Hepatocyte (in vitro differentiated cells): ENCODE measurements at regions not wholly inside any gene's neighbourhood (a gene's known extent, or its start where the extent isn't known, plus 50 kb on each side); places are given as distances from the start of the nearest gene placed in this dataset.

ENCODE experiments used
- DNase-seq: peaks from one replicate; pipeline ENCODE4 v3.0.0-alpha.2; 2016; ENCODE audit warnings: low spot score
- H2AFZ ChIP-seq: fragments of 200-600 bp; sonication (generic); 2 replicates; pipeline ENCODE4 v1.6.0; 2016; ENCODE audit warnings: antibody characterized with exemption, mild to moderate bottlenecking
- H3K27ac ChIP-seq: fragments of 200-600 bp; sonication (generic); 2 replicates; pipeline ENCODE4 v1.5.1; 2016; ENCODE audit warnings: mild to moderate bottlenecking
- H3K27me3 ChIP-seq: fragments of 200-600 bp; sonication (generic); 2 replicates; pipeline ENCODE4 v1.6.1; 2016
- H3K36me3 ChIP-seq: fragments of 200-600 bp; sonication (generic); replicated peaks from 2 replicates; pipeline ENCODE4 v1.5.1; 2016; ENCODE audit warnings: low read depth; ENCODE audit not compliant: insufficient read depth
- H3K4me1 ChIP-seq: fragments of 200-600 bp; sonication (generic); 2 replicates; pipeline ENCODE4 v1.5.1; 2016; ENCODE audit warnings: mild to moderate bottlenecking, moderate library complexity; ENCODE audit not compliant: insufficient read depth
- H3K4me2 ChIP-seq: fragments of 200-600 bp; sonication (generic); 2 replicates; pipeline ENCODE4 v1.6.0; 2016
- H3K4me3 ChIP-seq: fragments of 200-600 bp; sonication (generic); 2 replicates; pipeline ENCODE4 v1.5.1; 2016; ENCODE audit warnings: mild to moderate bottlenecking
- H3K79me2 ChIP-seq: fragments of 200-600 bp; sonication (generic); 2 replicates; pipeline ENCODE4 v1.6.0; 2017; ENCODE audit warnings: mild to moderate bottlenecking
- H3K9me2 ChIP-seq: fragments of 200-600 bp; sonication (generic); replicated peaks from 2 replicates; pipeline ENCODE4 v1.6.0; 2017; ENCODE audit warnings: mild to moderate bottlenecking; ENCODE audit not compliant: insufficient read depth
- H3K9me3 ChIP-seq: fragments of 200-600 bp; sonication (generic); 2 replicates; pipeline ENCODE4 v1.5.1; 2016; ENCODE audit warnings: low read depth, mild to moderate bottlenecking
- H4K20me1 ChIP-seq: fragments of 200-600 bp; sonication (generic); 2 replicates; pipeline ENCODE4 v1.6.0; 2016; ENCODE audit warnings: mild to moderate bottlenecking; ENCODE audit not compliant: insufficient read depth, poor library complexity, severe bottlenecking
- EZH2 ChIP-seq: fragments of 200-600 bp; sonication (generic); IDR thresholded peaks from 2 replicates; pipeline ENCODE4 v1.6.1; 2016; ENCODE audit warnings: antibody characterized with exemption, mild to moderate bottlenecking, borderline replicate concordance
- EZH2phosphoT487 ChIP-seq: fragments of 200-600 bp; sonication (generic); IDR thresholded peaks from one replicate; pipeline ENCODE4 v1.6.1; 2018; ENCODE audit warnings: antibody characterized with exemption, mild to moderate bottlenecking, low read depth, moderate library complexity; ENCODE audit not compliant: unreplicated experiment, severe bottlenecking
- WGBS: methylation state at CpG from one replicate; pipeline ENCODE4 v1.1.6; 2016; ENCODE audit warnings: low lambda C conversion rate; ENCODE audit errors: missing lambda C conversion rate; 5-methylcytosine and 5-hydroxymethylcytosine counted together
- TF ChIP-seq, protein P1 (sequence below): fragments of 200-600 bp; sonication (generic); IDR thresholded peaks from 2 replicates; pipeline ENCODE4 v1.5.1; 2016; ENCODE audit warnings: antibody characterized with exemption, mild to moderate bottlenecking; ENCODE audit not compliant: poor library complexity

DNA sequence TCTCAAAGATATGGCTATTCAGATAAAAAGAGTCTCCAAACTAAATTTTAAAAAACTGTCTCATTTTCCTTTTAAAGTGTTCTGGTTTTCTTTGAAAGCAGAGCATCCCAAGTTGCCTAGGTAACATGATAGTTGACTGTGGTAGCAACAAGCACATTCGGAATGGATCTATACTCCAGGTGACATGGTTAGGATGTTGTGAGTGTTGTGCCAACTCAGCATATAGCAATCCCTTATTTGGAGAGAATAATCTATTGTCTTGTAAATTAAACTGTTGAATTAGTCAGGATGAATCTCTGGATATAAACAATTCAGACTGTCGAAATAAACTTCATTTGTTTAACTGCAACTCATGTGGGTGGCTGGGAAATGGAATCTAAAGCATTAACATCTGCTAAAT, 418.6 kb downstream of the TUSC7 start:
- no peak overlapping the region for H3K4me3 ChIP-seq
- DNase-seq: no peak
- TF ChIP-seq, protein P1, sequence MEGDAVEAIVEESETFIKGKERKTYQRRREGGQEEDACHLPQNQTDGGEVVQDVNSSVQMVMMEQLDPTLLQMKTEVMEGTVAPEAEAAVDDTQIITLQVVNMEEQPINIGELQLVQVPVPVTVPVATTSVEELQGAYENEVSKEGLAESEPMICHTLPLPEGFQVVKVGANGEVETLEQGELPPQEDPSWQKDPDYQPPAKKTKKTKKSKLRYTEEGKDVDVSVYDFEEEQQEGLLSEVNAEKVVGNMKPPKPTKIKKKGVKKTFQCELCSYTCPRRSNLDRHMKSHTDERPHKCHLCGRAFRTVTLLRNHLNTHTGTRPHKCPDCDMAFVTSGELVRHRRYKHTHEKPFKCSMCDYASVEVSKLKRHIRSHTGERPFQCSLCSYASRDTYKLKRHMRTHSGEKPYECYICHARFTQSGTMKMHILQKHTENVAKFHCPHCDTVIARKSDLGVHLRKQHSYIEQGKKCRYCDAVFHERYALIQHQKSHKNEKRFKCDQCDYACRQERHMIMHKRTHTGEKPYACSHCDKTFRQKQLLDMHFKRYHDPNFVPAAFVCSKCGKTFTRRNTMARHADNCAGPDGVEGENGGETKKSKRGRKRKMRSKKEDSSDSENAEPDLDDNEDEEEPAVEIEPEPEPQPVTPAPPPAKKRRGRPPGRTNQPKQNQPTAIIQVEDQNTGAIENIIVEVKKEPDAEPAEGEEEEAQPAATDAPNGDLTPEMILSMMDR: no peak
- no peaks in the 10 kb centered on the region for H4K20me1 ChIP-seq
- no peaks in the 10 kb centered on the region for H3K9me2 ChIP-seq
- H3K79me2 ChIP-seq: no peaks in the 10 kb centered on the region
- no peaks in the 10 kb centered on the region for H3K36me3 ChIP-seq
- no peaks in the 10 kb centered on the region for H3K9me3 ChIP-seq
- 72% methylated on average over 2 of the region's 2 CpGs for WGBS
- H3K27me3 ChIP-seq: no peaks in the 10 kb centered on the region
- H3K27ac ChIP-seq: no peak overlapping the region
- no peak overlapping the region for H2AFZ ChIP-seq
- peaks cover 31% of the 10 kb centered on the region for H3K4me1 ChIP-seq
- no peak overlapping the region for H3K4me2 ChIP-seq

DNA sequence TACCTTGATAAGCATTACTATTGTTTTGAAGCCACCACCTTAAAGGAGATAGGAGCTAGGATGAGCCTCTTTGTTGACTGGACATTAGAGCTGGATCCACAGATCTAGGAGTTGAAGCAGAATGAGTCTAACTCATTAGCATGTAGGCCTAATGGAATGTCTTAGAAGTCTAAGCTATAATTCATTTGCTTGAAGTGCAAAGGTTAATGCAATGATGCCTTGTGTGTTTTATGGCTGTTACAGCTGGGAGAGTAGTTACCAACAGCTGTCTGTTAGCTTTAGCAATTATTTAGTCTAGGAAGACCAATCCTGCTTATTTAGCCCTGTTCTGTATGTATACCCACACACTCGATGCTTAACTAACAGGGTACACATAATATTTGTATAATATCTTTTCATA, 419.3 kb downstream of the TUSC7 start:
- Histone ChIP-seq H3K9me3 (no peaks in the 10 kb centered on the region), H3K36me3 (no peaks in the 10 kb centered on the region), H3K27ac (peak overlapping the region; percentile 12), H3K27me3 (no peaks in the 10 kb centered on the region), H3K79me2 (no peaks in the 10 kb centered on the region), H2AFZ (no peak overlapping the region), H3K4me2 (no peak overlapping the region), H3K9me2 (no peaks in the 10 kb centered on the region), H3K4me1 (peaks cover 31% of the 10 kb centered on the region), H3K4me3 (no peak overlapping the region), H4K20me1 (no peaks in the 10 kb centered on the region)
- TF ChIP-seq EZH2phosphoT487 (no peak), EZH2 (no peak)
- TF ChIP-seq, protein P1: no peak
- 59% methylated on average over 1 of the region's 1 CpG for WGBS
- DNase-seq: peak; percentile 19

DNA sequence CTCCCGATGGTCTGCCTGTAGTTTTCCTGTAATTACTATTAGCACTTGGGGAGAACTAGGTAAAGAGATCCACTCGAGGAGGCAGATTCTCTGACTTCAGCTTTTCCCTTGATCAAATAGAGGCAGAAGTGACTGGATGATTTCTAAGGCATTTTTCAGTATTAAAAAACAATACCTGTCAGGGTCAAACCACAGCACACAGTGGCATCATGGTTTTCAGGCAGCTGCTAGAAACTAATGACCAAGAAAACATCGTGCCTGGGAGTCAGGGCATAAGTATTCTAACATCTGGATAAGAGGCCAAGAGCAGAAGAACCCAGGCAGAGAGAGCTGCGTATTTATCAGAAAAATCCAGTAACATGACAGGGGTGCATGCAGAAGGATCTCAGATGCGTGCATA, 419.9 kb downstream of the TUSC7 start:
- no peak overlapping the region for H3K4me2 ChIP-seq
- TF ChIP-seq, protein P1: no peak
- TF ChIP-seq EZH2 (no peak), EZH2phosphoT487 (no peak)
- no peak overlapping the region for H3K4me3 ChIP-seq
- no peak overlapping the region for H2AFZ ChIP-seq
- no peaks in the 10 kb centered on the region for H4K20me1 ChIP-seq
- H3K27ac ChIP-seq: no peak overlapping the region
- H3K27me3 ChIP-seq: no peaks in the 10 kb centered on the region
- no peaks in the 10 kb centered on the region for H3K9me3 ChIP-seq
- DNase-seq: no peak
- WGBS: 79% methylated on average over 5 of the region's 5 CpGs
- H3K4me1 ChIP-seq: peaks cover 31% of the 10 kb centered on the region
- H3K79me2 ChIP-seq: no peaks in the 10 kb centered on the region
- H3K9me2 ChIP-seq: no peaks in the 10 kb centered on the region
- no peaks in the 10 kb centered on the region for H3K36me3 ChIP-seq

DNA sequence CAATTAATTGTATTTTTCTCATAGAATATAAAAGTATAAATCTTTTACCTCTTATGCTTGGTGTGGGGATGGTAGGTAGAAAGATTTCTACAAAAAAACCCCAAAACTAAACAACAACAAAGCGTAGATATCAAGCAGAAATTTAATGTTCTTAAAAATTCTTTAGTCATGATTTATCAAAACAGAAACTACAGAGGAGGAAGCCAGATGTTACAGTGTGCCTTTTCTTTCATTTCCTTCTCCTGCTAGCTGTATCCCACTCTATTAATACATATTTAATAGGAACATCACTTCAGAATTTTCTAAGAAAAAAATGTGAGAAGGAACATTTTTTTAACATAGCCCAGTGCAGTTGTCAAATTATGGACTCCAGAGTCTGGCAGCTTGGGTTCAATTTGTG, 420.6 kb downstream of the TUSC7 start:
- 0% methylated on average over 1 of the region's 1 CpG for WGBS
- Histone ChIP-seq H3K27me3 (no peaks in the 10 kb centered on the region), H4K20me1 (no peaks in the 10 kb centered on the region), H3K79me2 (no peaks in the 10 kb centered on the region), H3K4me2 (no peak overlapping the region), H3K27ac (no peak overlapping the region), H3K4me1 (peaks cover 31% of the 10 kb centered on the region), H3K4me3 (no peak overlapping the region), H2AFZ (no peak overlapping the region), H3K9me3 (no peaks in the 10 kb centered on the region), H3K9me2 (no peaks in the 10 kb centered on the region), H3K36me3 (no peaks in the 10 kb centered on the region)
- TF ChIP-seq EZH2: no peak
- TF ChIP-seq, protein P1: no peak
- no peak for TF ChIP-seq EZH2phosphoT487
- DNase-seq: no peak
